ENCODE measurements at regions not wholly inside any gene's neighbourhood (a gene's known extent, or its start where the extent isn't known, plus 50 kb on each side); places are given as distances from the start of the nearest gene placed in this dataset.

DNA sequence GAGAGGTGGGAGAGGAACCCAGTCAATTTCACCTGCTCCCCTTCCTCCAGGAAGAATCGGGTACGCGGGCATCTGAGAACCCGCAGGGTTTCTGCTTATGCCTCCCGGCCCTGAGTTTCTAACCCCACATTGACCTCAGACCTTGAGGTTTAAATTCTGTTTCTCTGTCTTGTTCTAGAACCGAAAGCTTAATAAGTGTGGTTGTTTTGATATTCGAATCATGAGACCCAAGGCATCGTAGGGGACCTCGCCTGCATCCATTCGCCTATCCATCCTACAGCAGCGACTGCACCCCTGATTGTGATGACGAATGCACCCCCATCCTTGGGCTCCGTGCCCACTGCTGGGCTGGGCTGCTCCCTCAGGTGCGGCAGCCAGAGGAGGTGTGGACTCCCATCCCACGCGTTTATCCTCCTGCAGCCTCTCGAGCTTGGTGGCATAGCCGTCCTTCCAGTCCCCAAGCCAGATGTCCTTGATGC lies 80.8 kb upstream of the IER5L start:
- Mint-ChIP-seq H3K36me3 (ENCODE audit: low read depth) (no peaks in the 10 kb centered on the region), H3K4me3 (ENCODE audit: unreplicated experiment) (peak overlapping the region; percentile 54), H3K27me3 (ENCODE audit: low read depth) (no peaks in the 10 kb centered on the region), H3K9me3 (ENCODE audit: low read depth) (no peaks in the 10 kb centered on the region), H3K4me1 (ENCODE audit: low read depth) (peaks cover 27% of the 10 kb centered on the region), H3K27ac (ENCODE audit: unreplicated experiment) (no peak overlapping the region)
- TF ChIP-seq, protein P1, sequence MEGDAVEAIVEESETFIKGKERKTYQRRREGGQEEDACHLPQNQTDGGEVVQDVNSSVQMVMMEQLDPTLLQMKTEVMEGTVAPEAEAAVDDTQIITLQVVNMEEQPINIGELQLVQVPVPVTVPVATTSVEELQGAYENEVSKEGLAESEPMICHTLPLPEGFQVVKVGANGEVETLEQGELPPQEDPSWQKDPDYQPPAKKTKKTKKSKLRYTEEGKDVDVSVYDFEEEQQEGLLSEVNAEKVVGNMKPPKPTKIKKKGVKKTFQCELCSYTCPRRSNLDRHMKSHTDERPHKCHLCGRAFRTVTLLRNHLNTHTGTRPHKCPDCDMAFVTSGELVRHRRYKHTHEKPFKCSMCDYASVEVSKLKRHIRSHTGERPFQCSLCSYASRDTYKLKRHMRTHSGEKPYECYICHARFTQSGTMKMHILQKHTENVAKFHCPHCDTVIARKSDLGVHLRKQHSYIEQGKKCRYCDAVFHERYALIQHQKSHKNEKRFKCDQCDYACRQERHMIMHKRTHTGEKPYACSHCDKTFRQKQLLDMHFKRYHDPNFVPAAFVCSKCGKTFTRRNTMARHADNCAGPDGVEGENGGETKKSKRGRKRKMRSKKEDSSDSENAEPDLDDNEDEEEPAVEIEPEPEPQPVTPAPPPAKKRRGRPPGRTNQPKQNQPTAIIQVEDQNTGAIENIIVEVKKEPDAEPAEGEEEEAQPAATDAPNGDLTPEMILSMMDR (IDR thresholded peaks at IDR 0.05): no peak
- no peak for DNase-seq (ENCODE audit: low spot score)

DNA sequence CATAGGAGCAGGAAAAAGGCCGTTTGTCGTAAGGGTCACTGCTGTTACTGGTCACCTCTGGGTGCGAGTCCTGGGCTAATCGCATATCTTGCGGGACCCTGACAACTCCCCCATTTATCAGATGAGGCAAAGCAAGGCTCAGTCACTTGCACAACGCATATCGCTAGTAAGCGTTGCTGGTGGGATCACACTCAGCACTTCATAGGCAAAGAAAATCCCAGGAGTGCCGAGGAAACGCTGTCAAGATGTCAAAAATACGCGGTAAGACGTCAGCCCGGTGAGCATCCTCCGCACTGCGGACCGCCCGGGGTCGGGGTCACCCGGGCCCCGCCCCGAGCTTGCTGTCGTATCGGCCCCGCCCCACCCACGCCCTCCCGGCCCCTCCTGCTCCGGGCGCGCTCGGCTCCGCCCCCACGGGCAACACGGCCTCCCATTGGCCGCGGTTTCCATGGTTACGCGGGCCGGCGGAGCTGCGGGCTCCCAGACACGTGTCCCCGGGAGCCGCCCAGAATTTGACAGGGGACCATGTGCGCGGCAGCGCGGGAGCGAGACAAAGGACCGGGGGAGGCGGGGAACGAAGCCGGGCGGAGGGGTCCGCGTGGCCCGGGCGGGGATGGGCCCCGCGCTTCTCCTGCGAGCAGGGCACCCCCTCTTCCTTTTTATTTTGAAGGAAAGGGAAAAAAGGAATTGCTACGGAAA lies 80.2 kb upstream of the IER5L start:
- DNase-seq (ENCODE audit: low spot score): no peak
- H3K27me3 Mint-ChIP-seq (ENCODE audit: low read depth): no peaks in the 10 kb centered on the region

DNA sequence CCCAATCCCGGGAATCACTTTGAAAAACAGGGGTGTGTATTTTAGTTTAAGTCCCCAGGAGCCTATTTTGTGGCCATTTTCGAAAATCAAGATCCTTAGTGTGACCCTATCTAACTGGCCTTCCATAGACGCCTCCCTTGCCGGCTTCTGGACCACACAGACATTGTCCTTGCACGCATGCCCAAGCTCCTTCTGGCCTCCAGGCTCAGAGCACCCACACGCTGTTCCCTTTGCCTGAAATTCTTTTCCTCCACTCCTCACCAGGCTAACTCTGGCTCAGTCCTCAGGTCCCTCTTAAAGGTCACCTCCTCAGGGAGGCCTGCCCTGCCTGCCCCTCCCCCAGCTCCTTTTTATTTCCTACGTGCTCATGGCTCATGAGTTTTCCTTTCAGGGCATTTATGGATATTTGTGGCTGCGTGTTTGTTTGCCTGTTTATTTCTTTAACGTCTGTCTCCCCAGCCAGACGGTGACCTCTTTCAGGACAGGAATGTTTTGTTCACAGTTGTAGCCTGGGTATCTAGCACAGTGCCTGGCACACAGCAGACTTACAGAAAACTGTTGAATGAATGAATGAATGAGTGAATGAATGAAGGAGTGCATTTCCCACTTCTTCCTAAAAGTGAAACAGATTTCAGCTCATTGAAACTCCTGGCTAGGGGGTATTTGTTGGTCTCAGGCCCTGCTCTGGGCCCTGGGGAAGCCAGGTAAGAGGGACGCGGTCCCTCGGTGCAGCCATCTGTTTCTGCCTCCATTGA lies 79.1 kb upstream of the IER5L start:
- H3K9me3 Mint-ChIP-seq (ENCODE audit: low read depth): no peaks in the 10 kb centered on the region
- no peak overlapping the region for H3K27ac Mint-ChIP-seq (ENCODE audit: unreplicated experiment)
- no peak overlapping the region for H3K4me3 Mint-ChIP-seq (ENCODE audit: unreplicated experiment)
- peaks cover 29% of the 10 kb centered on the region for H3K4me1 Mint-ChIP-seq (ENCODE audit: low read depth)
- H3K27me3 Mint-ChIP-seq (ENCODE audit: low read depth): no peaks in the 10 kb centered on the region
- TF ChIP-seq, protein P1 (IDR thresholded peaks at IDR 0.05): no peak
- no peaks in the 10 kb centered on the region for H3K36me3 Mint-ChIP-seq (ENCODE audit: low read depth)
- DNase-seq (ENCODE audit: low spot score): peak; percentile 14

More for the DNA sequence above, 80.2 kb upstream of the IER5L start:
- Mint-ChIP-seq H3K27ac (ENCODE audit: unreplicated experiment) (no peak overlapping the region), H3K9me3 (ENCODE audit: low read depth) (no peaks in the 10 kb centered on the region), H3K4me1 (ENCODE audit: low read depth) (peaks cover 29% of the 10 kb centered on the region), H3K4me3 (ENCODE audit: unreplicated experiment) (peak overlapping the region; percentile 54), H3K36me3 (ENCODE audit: low read depth) (no peaks in the 10 kb centered on the region)
- TF ChIP-seq, protein P1 (IDR thresholded peaks at IDR 0.05): no peak

DNA sequence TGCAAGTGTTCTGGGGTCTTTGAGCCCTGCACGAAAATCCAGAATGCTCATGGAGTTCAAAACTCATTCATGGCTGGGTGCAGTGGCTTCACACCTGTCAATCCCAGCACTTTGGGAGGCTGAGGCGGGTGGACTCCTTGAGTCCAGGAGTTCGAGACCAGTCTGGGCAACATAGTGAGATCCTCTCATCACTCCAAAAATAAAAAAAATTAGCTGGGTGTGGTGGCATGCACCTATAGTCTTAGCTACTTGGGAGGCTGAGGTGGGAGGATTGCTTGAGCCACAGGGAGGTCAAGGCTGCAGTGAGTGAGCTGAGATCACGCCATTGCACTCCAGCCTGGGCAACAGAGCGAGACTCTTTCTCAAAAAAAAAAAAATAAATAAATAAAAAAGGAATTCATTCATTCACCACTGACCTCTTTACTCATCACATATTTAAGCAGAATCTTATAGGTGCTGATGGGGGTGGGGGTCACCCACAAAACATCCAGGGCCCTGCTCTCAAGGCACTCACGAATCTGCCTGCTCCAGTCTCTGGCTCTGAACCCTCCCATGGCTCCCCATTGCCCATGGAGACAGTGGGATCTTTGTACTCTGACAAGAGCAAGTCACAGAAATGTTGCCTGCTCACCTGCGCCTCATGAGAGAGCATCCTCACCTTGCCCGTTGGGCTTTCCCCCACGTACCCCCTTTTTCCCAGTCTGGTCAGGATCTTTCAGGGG lies 76.7 kb upstream of the IER5L start:
- Mint-ChIP-seq H3K27me3 (ENCODE audit: low read depth) (no peaks in the 10 kb centered on the region), H3K36me3 (ENCODE audit: low read depth) (no peaks in the 10 kb centered on the region), H3K4me1 (ENCODE audit: low read depth) (peaks cover 29% of the 10 kb centered on the region), H3K27ac (ENCODE audit: unreplicated experiment) (no peak overlapping the region), H3K4me3 (ENCODE audit: unreplicated experiment) (no peak overlapping the region), H3K9me3 (ENCODE audit: low read depth) (no peaks in the 10 kb centered on the region)
- TF ChIP-seq, protein P1 (IDR thresholded peaks at IDR 0.05): no peak
- peak; percentile 34 for DNase-seq (ENCODE audit: low spot score)

DNA sequence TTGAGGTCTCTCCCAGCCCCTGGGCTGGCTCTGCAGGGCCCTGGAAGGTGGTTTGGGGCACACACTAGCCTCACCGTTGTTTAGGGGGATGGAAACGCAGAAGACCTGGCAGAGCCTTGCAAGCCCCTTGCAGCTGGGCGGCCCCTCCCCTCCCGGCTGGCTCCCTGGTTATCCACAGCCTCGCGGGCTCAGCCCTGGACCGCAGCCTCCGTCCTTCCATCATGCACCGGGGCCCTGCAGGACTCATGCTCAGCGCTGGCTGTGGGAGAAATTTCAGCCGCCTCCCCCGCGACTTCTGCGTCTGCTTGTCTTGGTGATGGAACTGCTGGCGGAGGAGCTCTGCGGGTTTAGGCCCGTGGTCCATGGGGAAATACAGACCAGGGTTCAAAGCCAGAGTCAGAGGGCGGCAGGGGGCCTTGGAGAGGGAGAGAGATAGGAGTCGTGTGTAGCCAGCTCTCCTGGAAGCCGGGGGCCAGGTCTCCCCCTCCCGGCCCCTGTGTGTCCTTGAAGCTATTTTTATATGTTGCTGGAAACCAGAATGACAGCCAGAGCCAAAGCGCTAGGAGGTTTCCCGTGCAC lies 75.8 kb upstream of the IER5L start:
- H3K27me3 Mint-ChIP-seq (ENCODE audit: low read depth): no peaks in the 10 kb centered on the region
- peak overlapping the region; percentile 15 for H3K4me3 Mint-ChIP-seq (ENCODE audit: unreplicated experiment)
- no peaks in the 10 kb centered on the region for H3K36me3 Mint-ChIP-seq (ENCODE audit: low read depth)
- peak overlapping the region; percentile 46 for H3K27ac Mint-ChIP-seq (ENCODE audit: unreplicated experiment)
- TF ChIP-seq, protein P1 (IDR thresholded peaks at IDR 0.05): no peak
- no peaks in the 10 kb centered on the region for H3K9me3 Mint-ChIP-seq (ENCODE audit: low read depth)
- H3K4me1 Mint-ChIP-seq (ENCODE audit: low read depth): peaks cover 25% of the 10 kb centered on the region
- no peak for DNase-seq (ENCODE audit: low spot score)

Data from chondrocyte (in vitro differentiated cells).